Caco-2 (cell line): ENCODE measurements at regions not wholly inside any gene's neighbourhood (a gene's known extent, or its start where the extent isn't known, plus 50 kb on each side); places are given as distances from the start of the nearest gene placed in this dataset.

Experiments used
- BruUV-seq: library from RNA; stranded (reverse); fragments of 400-500 nt; replicated peaks from 2 replicates; lab custom pipeline; 2021; lab: Mats Ljungman, UMichigan
- CTCF ChIA-PET: fragments of 300-600 bp; sonication (Branson Sonifier 250); formaldehyde crosslinking; loops from one replicate; lab custom pipeline; 2022; ENCODE audit warnings: antibody characterized with exemption; lab: Charles Lee
- POLR2A ChIA-PET: fragments of 300-600 bp; sonication (Branson Sonifier 250); formaldehyde crosslinking; loops from one replicate; lab custom pipeline; 2022; ENCODE audit warnings: antibody characterized with exemption; lab: Charles Lee
- DNase-seq, 2 experiments: peaks; one replicate each; pipeline versions ENCODE4 v3.0.0 to v3.0.0-alpha.2; 2020 to 2022
- H3K27me3 ChIP-seq: replicated peaks from 2 replicates; pipeline ENCODE4 v1.6.0; 2011; ENCODE audit warnings: low read length; ENCODE audit not compliant: control insufficient read depth, insufficient read depth
- H3K36me3 ChIP-seq: 2 replicates; pipeline ENCODE4 v1.5.1; 2011; ENCODE audit warnings: low read length; ENCODE audit not compliant: control insufficient read depth, insufficient read depth
- H3K4me1 ChIP-seq: fragments of 250-450 bp; sonication (Bioruptor Pico); 2 replicates; pipeline ENCODE4 v1.5.1; 2020; ENCODE audit warnings: mild to moderate bottlenecking
- H3K4me3 ChIP-seq: 2 replicates; pipeline ENCODE4 v1.5.1; 2011; ENCODE audit warnings: low read depth, mild to moderate bottlenecking, control low read depth, low read length
- H3K9me3 ChIP-seq: fragments of 250-450 bp; sonication (Bioruptor Pico); 2 replicates; pipeline ENCODE4 v1.5.1; 2020; ENCODE audit warnings: mild to moderate bottlenecking, moderate library complexity
- H3K27ac Mint-ChIP-seq: one replicate; pipeline ENCODE4 v1.8.0; 2022; ENCODE audit warnings: mixed read lengths; ENCODE audit not compliant: unreplicated experiment
- H3K27me3 Mint-ChIP-seq: one replicate; pipeline ENCODE4 v1.8.0; 2022; ENCODE audit warnings: mixed read lengths; ENCODE audit not compliant: insufficient read depth, unreplicated experiment
- H3K36me3 Mint-ChIP-seq: one replicate; pipeline ENCODE4 v1.8.0; 2022; ENCODE audit warnings: mild to moderate bottlenecking, mixed read lengths; ENCODE audit not compliant: insufficient read depth, unreplicated experiment
- H3K4me1 Mint-ChIP-seq: one replicate; pipeline ENCODE4 v1.8.0; 2022; ENCODE audit warnings: low read depth, mixed read lengths; ENCODE audit not compliant: unreplicated experiment
- H3K4me3 Mint-ChIP-seq: one replicate; pipeline ENCODE4 v1.8.0; 2022; ENCODE audit warnings: mild to moderate bottlenecking, moderate library complexity, mixed read lengths; ENCODE audit not compliant: unreplicated experiment
- H3K9me3 Mint-ChIP-seq: one replicate; pipeline ENCODE4 v1.8.0; 2022; ENCODE audit warnings: mixed read lengths; ENCODE audit not compliant: unreplicated experiment
- intact Hi-C: fragments of 100-400 bp; cut with micrococcal nuclease; formaldehyde crosslinking; loops from one replicate; pipeline ENCODE4 v1.10.0; 2022; ENCODE audit not compliant: unreplicated experiment
- TF ChIP-seq, protein P1 (sequence below), 2 experiments: fragments of 200-600 bp in 1 of 2; IDR thresholded peaks; 1 replicate in 1 of 2; 2 replicates in 1 of 2; pipeline versions ENCODE4 v1.5.1 to v1.8.0; 2011 to 2022; ENCODE audit warnings: antibody characterized with exemption in 1 of 2, control low read depth in 1 of 2, inconsistent platforms in 1 of 2, low read depth in 1 of 2, low read length in 1 of 2, mild to moderate bottlenecking in 1 of 2, moderate library complexity in 1 of 2; ENCODE audit not compliant: insufficient read depth in 1 of 2, severe bottlenecking in 1 of 2, unreplicated experiment in 1 of 2

DNA sequence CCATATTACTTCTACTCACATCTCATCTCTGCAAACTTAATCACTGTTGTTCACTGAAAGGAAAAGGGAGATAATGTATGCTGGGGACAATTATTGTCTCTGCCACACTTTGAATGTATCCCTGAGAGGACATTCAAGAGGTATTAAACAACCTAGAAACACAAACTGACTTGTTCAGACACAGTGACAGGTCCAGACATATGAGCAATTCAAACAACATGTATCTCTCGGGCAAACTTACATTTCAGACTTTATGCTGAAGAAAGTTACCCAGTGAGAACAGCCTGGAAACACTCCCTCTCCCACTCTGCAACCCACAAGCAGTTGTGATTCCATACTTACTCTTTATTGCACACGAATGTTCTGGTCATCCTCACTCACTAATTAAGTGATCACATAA lies 968.7 kb upstream of the SLC10A2 start:
- DNase-seq, result no peak
- Mint-ChIP-seq H3K4me3 (no peak overlapping the region), H3K9me3 (no peaks in the 10 kb centered on the region), H3K36me3 (no peaks in the 10 kb centered on the region), H3K27me3 (no peaks in the 10 kb centered on the region), H3K27ac (no peak overlapping the region), H3K4me1 (no peaks in the 10 kb centered on the region)
- CTCF ChIA-PET, result no interaction called here
- POLR2A ChIA-PET, result no interaction called here
- intact Hi-C loops, result no loop called here
- H3K4me3 ChIP-seq, result no peak overlapping the region
- no TSS peak for BruUV-seq
- no peaks in the 10 kb centered on the region for H3K9me3 ChIP-seq
- TF ChIP-seq, protein P1, sequence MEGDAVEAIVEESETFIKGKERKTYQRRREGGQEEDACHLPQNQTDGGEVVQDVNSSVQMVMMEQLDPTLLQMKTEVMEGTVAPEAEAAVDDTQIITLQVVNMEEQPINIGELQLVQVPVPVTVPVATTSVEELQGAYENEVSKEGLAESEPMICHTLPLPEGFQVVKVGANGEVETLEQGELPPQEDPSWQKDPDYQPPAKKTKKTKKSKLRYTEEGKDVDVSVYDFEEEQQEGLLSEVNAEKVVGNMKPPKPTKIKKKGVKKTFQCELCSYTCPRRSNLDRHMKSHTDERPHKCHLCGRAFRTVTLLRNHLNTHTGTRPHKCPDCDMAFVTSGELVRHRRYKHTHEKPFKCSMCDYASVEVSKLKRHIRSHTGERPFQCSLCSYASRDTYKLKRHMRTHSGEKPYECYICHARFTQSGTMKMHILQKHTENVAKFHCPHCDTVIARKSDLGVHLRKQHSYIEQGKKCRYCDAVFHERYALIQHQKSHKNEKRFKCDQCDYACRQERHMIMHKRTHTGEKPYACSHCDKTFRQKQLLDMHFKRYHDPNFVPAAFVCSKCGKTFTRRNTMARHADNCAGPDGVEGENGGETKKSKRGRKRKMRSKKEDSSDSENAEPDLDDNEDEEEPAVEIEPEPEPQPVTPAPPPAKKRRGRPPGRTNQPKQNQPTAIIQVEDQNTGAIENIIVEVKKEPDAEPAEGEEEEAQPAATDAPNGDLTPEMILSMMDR (IDR thresholded peaks at IDR 0.05; ENCODE audit: insufficient read depth in 1 of 2, low read depth in 1 of 2, low read length in 1 of 2, severe bottlenecking in 1 of 2, unreplicated experiment in 1 of 2), result no peak
- H3K4me1 ChIP-seq, result no peaks in the 10 kb centered on the region
- H3K27me3 ChIP-seq, result no peaks in the 10 kb centered on the region
- no peaks in the 10 kb centered on the region for H3K36me3 ChIP-seq

- no peak overlapping the region for H3K4me3 ChIP-seq
- ChIA-PET POLR2A (no interaction called here), CTCF (no interaction called here)
- H3K9me3 ChIP-seq, result no peaks in the 10 kb centered on the region
- Mint-ChIP-seq H3K9me3 (no peaks in the 10 kb centered on the region), H3K4me3 (no peak overlapping the region), H3K27me3 (no peaks in the 10 kb centered on the region), H3K36me3 (no peaks in the 10 kb centered on the region), H3K27ac (no peak overlapping the region), H3K4me1 (no peaks in the 10 kb centered on the region)
- no peak for DNase-seq
- intact Hi-C loops, result no loop called here
- no peaks in the 10 kb centered on the region for H3K27me3 ChIP-seq
- BruUV-seq, result no TSS peak
- H3K36me3 ChIP-seq, result no peaks in the 10 kb centered on the region
- H3K4me1 ChIP-seq, result 0 out of 2 replicates have a peak, but pooled peaks cover 3% of the 10 kb centered on the region
- TF ChIP-seq, protein P1 (IDR thresholded peaks at IDR 0.05; ENCODE audit: insufficient read depth in 1 of 2, low read depth in 1 of 2, low read length in 1 of 2, severe bottlenecking in 1 of 2, unreplicated experiment in 1 of 2), result no peak
These were observed 959.1 kb upstream of the SLC10A2 start for GRCh38 chr13:104025303-104025702.

DNA sequence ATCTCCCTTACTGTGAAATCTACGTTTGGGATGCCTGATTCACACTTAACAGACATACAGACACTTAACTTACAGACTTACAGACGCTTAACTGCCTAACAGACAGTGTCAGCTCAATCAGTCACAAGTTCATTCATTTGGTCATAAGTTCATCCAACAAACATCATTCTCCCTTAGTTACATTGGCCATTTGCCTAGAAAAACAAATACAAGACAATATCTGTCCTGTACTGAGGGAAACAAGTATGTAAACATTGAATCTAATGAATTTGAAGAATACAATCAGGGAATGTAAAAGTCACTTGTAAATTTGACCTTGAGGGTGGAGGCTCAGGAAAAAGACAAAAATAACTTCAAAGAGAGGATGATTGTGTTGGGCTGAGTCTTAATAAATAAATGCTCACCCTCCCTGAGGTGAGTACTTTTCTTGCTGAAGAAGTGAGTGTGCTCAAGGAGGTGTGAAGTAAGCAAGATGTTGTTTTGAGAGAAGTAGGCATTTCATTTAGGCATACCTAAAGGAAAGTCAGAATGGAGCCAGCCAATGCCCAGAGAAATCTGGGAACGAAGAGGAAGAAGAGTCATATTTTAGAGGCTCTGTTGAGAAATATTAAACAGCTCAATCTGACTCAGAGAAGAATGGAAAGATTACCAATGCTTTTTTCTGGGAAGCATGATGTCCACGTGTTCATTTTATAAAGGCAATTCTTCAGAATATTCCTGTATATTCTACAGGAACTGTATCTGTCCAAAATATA lies 958.4 kb upstream of the SLC10A2 start:
- H3K27ac Mint-ChIP-seq, result no peak overlapping the region
- H3K9me3 Mint-ChIP-seq, result no peaks in the 10 kb centered on the region
- intact Hi-C loops, result no loop called here
- H3K4me1 Mint-ChIP-seq, result no peaks in the 10 kb centered on the region
- no peaks in the 10 kb centered on the region for H3K27me3 Mint-ChIP-seq
- H3K9me3 ChIP-seq, result no peaks in the 10 kb centered on the region
- no peaks in the 10 kb centered on the region for H3K27me3 ChIP-seq
- TF ChIP-seq, protein P1 (IDR thresholded peaks at IDR 0.05; ENCODE audit: insufficient read depth in 1 of 2, low read depth in 1 of 2, low read length in 1 of 2, severe bottlenecking in 1 of 2, unreplicated experiment in 1 of 2), result no peak
- ChIA-PET CTCF (no interaction called here), POLR2A (no interaction called here)
- H3K4me3 ChIP-seq, result no peak overlapping the region
- no peaks in the 10 kb centered on the region for H3K36me3 ChIP-seq
- H3K4me1 ChIP-seq, result 0 out of 2 replicates have a peak, but pooled peaks cover 3% of the 10 kb centered on the region
- DNase-seq, result no peak
- no peak overlapping the region for H3K4me3 Mint-ChIP-seq
- H3K36me3 Mint-ChIP-seq, result no peaks in the 10 kb centered on the region
- BruUV-seq, result no TSS peak
